GM10266 (cell line): ENCODE measurements at regions not wholly inside any gene's neighbourhood (a gene's known extent, or its start where the extent isn't known, plus 50 kb on each side); places are given as distances from the start of the nearest gene placed in this dataset.

Experiments
- DNase-seq: peaks from one replicate; pipeline ENCODE4 v3.0.0; 2012; ENCODE audit errors: extremely low spot score
- TF ChIP-seq, protein P1 (sequence below): IDR thresholded peaks from 2 replicates; pipeline ENCODE4 v1.5.1; 2012; ENCODE audit warnings: mild to moderate bottlenecking, low read depth; ENCODE audit not compliant: control insufficient read depth, insufficient read depth; ENCODE audit errors: missing control alignments

GRCh38 chr7:109261781-109262180 lies 692.1 kb downstream of the DNAJB9 start:
- TF ChIP-seq, protein P1, sequence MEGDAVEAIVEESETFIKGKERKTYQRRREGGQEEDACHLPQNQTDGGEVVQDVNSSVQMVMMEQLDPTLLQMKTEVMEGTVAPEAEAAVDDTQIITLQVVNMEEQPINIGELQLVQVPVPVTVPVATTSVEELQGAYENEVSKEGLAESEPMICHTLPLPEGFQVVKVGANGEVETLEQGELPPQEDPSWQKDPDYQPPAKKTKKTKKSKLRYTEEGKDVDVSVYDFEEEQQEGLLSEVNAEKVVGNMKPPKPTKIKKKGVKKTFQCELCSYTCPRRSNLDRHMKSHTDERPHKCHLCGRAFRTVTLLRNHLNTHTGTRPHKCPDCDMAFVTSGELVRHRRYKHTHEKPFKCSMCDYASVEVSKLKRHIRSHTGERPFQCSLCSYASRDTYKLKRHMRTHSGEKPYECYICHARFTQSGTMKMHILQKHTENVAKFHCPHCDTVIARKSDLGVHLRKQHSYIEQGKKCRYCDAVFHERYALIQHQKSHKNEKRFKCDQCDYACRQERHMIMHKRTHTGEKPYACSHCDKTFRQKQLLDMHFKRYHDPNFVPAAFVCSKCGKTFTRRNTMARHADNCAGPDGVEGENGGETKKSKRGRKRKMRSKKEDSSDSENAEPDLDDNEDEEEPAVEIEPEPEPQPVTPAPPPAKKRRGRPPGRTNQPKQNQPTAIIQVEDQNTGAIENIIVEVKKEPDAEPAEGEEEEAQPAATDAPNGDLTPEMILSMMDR, result no peak
- DNase-seq, result no peak

DNA sequence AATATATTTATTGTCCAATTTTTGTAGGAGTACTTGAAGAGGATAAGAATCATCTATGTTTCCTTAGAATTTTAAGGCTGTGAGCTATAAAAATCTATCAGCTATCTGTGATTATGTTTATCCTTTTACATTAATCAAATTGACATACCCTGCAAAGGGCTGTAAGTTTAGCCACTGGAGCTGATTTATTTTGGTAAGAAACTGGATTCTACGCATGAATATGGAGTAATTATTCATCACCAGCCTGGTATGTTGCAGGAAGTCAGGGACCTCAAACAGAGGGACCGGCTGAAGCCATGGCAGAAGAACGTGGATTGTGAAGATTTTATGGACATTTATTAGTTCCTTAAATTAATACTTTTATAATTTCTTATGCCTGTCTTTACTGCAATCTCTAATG lies 696.9 kb downstream of the DNAJB9 start:
- TF ChIP-seq, protein P1, result no peak
- no peak for DNase-seq

GRCh38 chr7:109276348-109276747 lies 706.7 kb downstream of the DNAJB9 start:
- TF ChIP-seq, protein P1, result no peak

GRCh38 chr7:109282726-109283125 lies 713.1 kb downstream of the DNAJB9 start:
- DNase-seq, result no peak
- TF ChIP-seq, protein P1, result no peak

More at GRCh38 chr7:109276348-109276747, 706.7 kb downstream of the DNAJB9 start:
- DNase-seq, result no peak

DNA sequence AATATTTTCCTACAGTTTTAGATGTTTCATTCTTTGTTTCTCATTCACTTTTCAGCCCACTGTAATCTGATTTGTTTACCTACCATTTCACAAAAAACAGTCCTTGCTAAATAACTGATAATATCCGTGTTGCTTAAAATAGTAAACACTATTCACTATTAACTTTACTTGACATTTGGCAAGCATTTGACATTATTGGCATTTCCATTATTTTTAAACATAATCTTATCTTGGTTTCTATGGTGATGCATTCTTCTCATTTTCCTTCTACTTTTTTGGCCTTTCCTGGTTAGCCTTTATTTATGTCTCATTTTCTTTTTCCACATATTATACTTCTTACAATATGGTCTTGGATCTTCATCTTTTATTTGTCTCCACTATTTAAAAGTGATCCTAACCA lies 715.3 kb downstream of the DNAJB9 start:
- DNase-seq, result no peak
- TF ChIP-seq, protein P1, result no peak

GRCh38 chr7:109295158-109295557 lies 725.5 kb downstream of the DNAJB9 start:
- DNase-seq, result no peak
- TF ChIP-seq, protein P1, result no peak

GRCh38 chr7:109308816-109309215 lies 739.1 kb downstream of the DNAJB9 start:
- TF ChIP-seq, protein P1, result no peak
- DNase-seq, result no peak

DNA sequence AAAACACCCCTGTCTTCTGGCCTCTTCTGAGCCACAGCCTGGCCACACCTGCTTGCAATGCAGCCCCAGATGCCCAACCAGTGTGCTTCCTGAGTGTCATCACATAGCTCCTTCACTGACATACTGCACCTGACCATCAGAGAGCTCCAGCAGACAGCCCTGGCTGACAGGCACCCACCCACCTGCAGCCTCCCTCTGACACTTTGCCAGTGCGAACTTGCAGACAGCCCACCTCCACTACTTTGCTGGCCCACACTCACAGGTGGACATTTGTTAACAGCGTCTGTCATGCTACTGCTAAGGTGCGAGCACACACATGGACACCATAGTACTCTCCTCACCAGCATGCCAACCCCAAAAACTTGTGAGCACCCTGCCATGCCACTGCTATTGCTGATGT lies 740.1 kb downstream of the DNAJB9 start:
- TF ChIP-seq, protein P1, result no peak
- DNase-seq, result no peak
